CD4-positive, alpha-beta T cell treated with Interferon gamma for 1 hour (primary cell): ENCODE measurements at regions not wholly inside any gene's neighbourhood (a gene's known extent, or its start where the extent isn't known, plus 50 kb on each side); places are given as distances from the start of the nearest gene placed in this dataset.
A peak's percentile ranks its signal among the peaks of the same experiment; 100 is the strongest.

Source experiments
- DNase-seq: peaks from one replicate; pipeline ENCODE4 v3.0.0-alpha.2; 2020

DNA sequence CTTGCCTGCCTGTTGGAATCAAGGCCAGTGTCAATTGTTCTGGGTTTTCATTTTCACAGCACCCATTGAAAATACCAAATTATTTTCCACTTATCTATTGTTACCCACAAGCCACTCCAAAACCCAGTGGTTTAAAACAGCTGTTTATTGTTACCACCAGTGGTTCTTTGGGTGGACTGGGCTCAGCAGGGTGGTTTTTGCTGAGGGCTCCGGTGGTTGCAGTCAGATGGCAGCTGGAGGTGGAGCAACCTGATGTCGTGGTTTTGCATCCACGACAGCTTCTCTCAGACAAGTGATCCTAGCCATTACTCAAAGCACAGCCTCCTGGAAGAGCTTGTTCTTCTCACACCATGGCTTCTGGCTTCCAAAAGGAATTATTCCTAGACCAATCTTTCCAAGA lies 235.1 kb upstream of the ADARB2 start:
- no peak for DNase-seq

DNA sequence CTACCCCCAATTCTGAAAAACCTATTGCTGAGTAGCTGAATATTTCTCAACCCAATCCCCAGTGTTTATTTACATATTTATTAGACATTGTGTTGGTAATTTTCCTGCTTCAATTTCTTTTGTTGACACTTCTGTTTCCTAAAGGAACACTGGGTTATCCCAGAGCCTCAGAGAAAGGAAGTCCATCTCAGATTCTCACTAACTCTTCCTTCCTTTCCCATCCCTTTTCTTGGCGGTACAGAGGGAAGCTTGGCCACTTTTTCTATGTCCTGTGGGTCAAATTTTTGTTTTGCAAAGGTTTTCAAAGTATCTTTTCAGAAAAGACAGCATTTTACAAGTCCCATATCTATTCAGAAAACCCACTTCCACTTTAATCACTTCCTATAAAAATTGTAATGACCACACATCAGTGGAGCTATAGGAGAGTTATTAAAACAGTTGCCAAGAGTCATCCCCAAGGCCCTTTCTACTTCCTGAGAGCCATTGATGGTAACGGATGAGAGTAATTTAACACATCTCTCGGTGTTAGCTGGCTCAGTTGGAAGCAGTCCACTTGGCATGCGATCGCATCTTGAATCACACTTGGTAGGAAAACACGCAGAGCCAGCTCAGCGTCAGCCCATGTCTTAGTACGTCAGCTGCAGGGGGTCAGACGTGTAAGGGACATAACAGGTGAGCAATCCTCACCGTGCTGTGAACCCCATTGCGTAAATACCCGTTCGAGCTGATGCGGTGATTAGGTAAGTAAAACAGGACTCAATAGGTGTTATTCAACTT lies 231.1 kb upstream of the ADARB2 start:
- no peak for DNase-seq

DNA sequence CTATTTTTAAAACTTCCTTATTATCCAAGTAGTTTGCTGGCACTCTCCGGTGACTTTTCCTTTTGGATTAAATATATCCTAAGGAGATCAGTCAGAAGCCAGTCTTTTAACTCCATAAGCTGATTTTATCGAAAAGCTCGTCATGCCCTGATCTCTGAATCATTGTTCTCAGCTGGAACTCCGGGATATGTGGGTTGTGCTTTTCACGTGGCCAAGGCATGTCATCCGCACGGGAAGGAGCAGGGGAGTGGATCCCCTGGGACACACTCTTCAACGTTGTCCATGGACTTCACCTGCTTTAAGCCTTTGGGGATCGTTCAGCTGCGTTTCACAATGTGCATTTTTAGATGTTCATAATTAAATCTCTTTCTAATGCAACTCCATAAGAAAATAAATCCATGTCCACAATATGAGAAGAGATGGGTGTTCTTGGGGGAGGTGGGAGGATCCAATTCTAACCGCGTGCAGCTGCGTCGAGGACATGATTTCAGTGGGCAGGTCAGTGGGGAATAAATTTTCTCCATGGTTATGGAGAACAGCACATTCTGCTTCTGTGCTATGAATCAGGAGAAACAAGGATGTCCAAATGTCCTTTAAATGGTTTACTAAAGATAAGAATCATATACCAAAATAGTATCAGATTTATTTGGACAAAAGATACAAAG lies 229.5 kb upstream of the ADARB2 start:
- DNase-seq = no peak

DNA sequence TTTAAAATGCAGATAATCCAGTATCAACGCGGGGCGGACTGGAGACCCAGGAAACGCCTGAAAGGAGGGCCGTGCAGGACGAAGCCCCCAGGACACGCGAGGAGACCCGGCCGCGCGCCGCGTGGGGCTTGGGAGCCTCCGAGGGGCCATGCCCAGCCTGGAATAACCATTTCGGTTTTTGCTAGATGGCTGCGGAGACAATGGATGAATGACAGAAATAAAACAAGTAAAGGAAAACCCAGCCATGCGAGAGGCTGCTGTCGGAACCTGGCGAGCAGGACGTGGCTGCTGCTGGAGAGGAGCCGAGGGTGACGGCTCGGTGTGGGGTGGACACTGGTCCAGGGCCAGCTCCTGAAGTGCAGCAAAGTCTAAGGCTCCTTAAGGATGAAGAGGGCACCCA lies 227.2 kb upstream of the ADARB2 start:
- DNase-seq = no peak

DNA sequence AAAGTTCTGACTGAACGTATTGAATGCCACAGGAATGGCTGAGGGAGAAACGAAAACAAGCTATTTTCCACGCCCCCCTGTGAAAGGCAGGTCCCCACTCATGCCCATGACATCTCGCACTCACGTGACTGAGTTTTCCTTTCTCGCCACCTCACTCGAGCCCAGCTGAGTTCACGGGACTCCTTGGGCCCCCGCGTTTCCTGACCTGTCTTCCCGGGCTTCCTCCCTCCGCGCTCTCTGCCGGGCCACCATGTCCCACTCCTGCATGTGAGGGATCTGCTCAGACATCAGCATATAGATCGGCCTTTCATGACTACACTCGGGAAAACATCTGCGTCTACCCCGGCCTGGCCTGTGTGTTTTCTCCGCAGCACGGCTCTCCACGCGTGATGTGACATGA lies 226.0 kb upstream of the ADARB2 start:
- no peak for DNase-seq

DNA sequence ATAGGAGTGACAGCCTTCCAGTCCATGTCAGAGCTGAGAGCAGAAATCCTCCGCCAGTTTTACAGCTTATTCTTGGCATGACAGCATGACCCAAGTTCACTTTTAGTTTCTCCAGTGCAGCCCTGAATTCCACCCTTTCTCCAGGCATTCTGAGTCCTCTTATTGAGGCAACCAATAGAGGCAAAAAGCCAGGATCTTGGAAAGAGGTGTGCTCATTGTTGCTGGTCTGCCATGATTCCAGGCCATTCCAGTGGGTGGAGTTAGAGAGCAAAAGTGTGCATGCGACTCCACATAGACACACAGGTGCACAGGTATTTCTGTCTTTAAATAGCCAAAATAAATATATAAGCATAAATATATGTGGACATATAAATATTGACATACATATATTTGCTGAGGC lies 224.7 kb upstream of the ADARB2 start:
- no peak for DNase-seq

DNA sequence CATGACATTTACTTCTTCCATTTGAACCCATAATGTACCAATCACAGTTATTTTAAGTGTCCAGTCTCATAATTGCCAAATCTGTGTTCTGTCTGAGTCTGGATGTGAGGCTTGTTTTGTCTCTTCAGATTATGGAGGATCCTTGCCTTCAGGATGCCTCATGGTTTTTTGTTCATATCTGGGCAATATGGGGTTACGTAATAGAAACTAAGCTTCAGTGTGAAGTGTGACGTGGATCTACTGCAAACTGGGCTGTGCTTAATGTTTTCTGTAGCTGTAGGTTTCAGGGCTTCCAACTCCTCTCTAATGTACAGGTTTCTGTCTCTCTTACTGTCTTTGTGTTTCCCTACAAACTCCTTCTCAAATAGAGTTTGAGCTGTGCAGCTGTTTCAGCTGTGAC lies 223.7 kb upstream of the ADARB2 start:
- no peak for DNase-seq

DNA sequence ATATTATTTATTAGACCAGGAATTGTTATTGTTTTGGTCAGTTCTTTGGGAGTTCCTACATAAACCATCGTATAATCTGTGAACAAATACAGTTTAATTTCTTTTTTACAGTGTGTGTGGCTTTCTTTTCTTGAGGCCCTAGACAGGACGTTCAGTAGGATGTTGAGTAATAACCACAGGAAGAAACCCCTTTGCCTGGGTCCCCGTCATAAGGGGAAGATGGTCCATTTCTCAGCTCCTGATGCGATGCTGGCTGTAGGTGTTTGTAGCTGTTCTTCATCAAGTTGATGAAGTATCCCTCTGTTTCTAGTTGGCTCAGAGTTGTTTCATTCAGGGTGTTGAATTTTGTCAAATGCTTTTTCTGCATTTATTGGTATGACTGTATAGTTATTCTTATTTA lies 219.7 kb upstream of the ADARB2 start:
- no peak for DNase-seq

DNA sequence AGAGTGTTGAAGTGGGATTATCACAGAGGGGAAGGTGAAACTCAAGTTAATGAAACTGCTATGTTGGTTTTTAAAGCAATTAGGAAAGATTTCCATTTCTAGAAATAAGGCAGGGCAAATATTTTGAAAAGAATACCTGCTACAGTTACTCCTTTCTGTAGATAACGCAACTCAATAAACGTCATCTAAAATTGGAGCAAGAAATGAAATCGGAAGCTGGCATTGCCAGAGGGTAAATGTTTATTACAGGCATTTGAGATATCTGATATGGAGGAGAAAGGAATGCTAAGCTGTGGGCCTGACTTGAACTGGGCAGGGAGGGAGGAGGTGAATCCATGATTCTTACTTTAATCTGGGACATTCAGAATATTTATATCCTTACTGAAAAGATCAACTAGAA lies 217.0 kb upstream of the ADARB2 start:
- DNase-seq = no peak

DNA sequence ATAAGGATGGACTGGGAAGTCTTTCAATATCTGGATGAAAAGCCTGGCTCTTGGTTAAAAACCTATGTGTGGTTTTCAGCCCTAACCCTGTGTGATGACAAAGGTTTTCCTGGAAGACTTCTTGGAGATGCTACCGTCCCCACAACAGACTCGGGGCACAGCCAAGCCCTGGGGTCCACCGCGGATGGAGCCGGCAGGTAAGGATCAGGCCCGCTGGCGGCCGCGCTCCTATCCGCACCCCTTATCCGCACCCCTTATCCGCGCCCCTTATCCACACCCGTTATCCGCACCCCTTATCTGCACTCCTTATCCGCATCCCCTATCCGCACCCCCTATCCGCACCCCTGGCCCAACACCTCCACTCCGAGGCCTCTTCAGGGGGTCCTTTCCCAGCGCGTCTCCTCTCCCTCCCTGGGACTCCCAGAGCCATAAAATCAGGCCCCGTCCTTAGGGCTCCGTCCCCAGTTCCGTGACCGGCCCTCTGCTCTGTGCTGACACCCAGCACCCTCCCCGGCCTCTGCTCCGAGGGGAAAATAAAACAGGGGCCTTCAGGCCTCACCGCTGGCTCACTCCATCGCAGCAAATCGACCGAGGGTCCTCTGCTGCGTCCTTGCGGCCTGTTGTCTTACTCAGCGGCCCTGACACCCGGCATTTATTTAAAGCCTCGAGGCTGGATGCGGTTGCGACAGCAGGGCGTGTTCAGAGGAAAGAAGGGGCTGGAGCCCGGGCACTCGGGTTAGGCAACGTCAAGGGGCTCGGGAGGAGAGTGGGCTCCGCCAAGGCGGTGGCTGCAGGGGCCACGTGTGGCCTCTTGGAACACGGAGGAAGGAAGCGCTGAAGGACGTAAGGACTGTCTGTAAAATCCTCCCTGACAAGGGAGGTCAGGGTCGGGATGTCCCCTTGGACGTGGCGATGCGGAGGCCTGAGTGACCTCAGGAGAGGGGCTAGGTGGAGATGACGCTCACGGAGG lies 215.1 kb upstream of the ADARB2 start:
- DNase-seq = no peak

DNA sequence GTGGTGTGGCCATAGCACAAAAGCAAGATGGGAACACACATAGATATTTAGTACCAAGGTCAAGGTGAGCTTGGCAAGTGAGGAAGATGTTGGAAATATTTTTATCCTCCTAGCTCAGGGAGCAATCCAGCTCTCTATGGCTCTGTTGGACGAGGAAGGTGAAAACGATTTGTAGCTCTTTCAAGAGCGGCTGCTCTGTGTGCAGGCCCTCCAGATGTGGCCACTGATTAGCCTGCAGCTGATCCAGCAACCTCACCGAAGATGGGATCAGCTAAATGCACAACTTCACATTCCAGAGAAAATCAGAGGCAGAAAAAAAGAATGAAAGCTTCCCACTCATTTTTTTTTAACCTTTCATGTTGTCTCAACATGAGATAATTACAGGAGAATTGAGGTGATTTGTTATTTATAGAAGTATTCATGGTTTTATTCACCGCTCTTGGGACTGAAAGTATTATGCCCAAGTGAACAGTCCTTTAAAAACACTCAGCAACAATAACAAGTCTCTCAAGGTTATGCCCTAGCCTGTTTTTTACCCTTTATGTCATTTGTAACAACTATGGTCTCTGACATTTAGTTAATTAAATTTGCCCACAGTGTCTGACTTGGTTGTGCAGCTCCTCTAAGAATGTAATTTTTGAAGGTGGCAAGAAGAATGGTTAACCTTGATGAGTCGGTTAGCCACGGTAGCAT lies 213.6 kb upstream of the ADARB2 start:
- no peak for DNase-seq

DNA sequence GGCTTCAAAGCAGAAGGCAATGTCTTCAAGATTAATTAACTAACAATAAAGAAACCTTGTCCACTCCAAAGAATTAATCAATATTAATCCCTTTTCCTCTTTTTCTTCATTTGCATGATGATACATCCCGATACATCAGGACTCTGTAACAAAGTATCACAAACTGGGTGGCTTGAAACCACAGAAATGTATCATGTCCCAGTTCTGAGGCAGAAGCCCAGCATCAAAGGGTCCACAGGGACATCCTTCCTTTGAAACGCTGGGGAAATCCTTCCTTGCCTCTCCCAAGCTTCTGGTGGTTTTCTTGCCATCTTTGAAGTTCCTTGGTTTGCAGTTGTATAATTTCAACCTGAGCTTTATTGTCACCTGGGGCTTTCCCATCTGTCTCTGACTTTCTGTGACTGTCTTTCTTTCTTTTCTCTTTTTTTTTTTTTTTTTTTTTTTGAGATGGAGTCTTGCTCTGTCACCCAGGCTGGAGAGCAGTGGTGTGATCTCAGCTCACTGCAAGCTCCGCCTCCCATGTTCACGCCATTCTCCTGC lies 210.2 kb upstream of the ADARB2 start:
- DNase-seq = no peak

DNA sequence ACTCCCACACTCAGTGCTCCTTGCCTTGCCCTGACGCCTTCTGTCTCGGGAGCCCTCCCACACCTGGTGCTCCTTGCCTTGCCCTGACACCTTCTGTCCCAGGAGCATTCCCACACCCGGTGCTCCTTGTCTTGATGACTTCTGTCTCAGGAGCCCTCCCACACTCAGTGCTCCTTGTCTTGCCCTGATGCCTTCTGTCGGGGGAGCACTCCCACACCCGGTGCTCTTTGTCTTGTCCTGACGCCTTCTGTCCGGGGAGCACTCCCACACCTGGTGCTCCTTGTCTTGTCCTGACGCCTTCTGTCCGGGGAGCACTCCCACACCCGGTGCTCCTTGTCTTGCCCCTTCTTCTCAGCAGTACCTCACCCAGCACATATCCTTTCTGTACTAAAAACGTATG lies 207.2 kb upstream of the ADARB2 start:
- no peak for DNase-seq

DNA sequence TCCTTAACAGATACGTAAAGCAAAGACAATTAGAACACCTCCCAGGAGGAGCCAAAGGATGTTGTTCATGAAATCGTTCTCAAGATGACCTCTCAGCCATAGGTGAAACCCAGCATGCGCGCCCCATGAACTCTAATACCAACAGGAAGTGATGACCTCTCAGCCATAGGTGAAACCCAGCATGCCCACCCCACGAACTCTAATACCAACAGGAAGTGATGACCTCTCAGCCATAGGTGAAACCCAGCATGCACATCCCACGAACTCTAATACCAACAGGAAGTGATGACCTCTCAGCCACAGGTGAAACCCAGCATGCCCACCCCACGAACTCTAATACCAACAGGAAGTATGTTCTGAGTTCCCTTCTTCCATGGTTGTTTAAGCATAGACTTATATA lies 205.2 kb upstream of the ADARB2 start:
- DNase-seq = no peak

DNA sequence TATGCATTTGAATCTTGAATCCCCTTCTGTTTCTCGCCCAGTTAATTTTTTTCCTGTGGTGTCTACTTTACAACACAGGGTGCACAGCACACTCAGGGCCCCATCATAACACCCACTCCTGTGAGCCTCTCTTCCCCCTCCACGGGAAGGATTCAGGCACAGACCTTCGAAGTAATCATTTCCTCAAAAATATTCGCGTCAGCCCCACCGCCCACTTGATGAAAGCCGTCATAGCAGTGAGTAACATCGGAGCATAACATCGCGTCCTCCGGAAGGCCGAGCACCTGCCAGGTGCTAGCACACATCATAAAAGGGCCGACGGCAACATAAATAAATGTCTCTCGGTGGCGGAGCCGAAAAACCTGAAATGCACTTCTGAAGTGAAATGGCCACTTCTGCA lies 201.7 kb upstream of the ADARB2 start:
- peak; percentile 59 for DNase-seq

DNA sequence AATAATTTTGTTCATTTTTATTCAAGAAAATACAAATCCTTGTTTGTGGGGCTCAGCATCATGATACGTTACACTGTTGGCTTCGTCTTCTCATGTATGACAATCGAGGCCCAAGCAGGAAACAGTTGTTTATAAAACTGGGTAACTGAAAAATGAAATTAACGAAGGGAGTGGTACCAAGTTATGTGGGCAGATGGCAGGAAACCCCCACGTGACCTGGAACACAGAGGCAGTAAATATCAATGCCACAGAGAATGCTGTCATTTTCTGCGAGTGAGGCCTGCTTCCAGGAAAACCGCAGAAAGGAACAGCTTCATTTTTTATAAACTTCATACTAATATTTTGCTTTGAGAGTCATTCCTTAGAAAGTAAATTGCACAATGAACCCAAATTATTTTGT lies 201.0 kb upstream of the ADARB2 start:
- DNase-seq = peak; percentile 35

DNA sequence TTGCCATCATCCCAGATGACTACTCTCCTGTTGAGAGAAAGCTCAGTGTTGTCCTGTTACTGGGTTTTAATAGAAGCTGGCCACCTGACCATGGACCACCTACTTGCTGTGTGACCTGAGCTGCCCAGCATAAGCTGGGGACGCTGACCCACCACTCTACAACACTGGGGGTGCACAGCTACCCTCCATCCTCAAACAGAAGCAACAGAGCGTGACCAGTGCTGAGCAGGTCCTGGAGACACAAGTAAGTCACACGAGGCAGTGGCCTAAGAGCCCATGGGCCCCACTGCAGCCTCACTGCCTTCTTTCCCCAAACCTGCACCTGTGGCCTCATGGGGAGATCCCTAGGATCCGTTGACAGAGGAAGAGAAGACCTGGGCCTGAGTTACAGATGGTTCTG lies 198.6 kb upstream of the ADARB2 start:
- DNase-seq = no peak

DNA sequence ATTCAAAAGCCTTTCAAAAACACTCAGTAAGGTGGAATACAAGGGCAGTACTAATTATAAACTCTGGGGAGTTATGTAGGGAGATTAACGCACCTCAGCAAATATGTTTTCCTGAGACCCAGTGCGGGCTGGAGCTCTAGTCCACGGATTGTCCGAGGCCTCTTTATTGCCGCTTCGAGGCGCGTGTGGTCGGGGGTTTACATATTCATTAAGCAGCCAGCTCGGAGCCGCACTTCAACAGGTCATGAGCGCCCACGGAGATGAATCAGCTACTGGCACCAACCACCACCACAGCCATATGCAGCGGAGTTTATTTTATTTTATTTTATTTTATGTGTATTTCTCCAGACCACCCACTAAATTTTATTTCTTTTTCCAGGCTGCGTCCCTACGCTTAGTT lies 195.9 kb upstream of the ADARB2 start:
- DNase-seq = no peak

DNA sequence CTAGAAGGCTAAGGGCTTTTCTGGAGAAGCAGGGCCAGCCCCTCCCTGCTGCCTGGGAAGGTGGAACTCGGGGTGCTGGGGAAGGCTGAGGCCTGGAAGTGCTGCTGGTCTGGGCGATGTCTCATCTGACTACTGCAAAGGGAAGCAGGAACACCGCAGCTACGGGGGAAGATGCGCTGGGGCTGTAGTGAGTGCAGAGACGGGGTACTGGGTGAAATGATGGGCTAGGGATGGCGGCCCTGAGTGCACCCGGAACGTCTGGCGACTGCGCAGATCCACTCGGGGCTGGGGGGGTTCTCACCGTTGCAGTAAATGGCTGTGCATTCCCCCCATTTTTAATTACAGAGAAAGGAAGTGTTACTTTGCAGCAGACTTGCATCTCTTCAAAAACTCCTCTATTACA lies 195.4 kb upstream of the ADARB2 start:
- DNase-seq = no peak

DNA sequence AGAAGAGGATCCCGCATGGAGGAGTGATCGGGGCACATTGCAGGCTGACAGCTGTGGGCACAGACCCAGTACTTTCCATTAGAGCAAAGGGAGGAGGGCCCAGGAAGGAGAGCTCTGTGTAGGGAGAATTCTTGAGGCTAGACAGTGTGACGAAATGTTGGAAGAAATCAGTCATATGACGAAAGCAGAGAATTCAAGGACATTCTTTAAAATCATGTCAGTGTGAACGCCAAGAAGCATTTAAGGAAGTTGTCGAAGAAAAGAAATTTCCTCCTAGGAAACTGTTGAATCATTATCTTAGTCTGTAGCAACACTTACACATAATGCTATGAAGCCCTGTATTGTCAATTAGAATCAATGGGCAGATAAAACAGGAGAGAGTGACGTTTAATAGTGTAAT lies 191.3 kb upstream of the ADARB2 start:
- DNase-seq = no peak

DNA sequence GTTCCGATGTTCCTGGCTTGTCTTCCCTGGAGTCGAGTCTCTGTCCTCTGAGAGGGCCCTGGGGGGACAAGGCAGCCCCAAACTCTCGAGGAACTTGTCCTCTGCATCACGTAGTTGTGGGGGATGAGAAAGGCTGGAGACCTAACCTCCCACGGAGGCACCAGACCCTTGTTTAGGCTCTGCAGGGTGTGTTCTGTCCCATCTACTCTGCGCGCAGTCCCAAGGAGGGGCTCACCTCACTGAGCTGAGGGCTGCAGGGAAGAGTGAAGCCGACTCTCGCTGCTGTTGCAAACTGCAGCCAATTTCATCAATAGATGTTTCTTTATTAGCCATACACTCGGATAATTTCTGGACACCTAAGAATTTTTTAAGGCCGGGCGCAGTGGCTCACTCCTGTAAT lies 186.7 kb upstream of the ADARB2 start:
- DNase-seq = no peak

DNA sequence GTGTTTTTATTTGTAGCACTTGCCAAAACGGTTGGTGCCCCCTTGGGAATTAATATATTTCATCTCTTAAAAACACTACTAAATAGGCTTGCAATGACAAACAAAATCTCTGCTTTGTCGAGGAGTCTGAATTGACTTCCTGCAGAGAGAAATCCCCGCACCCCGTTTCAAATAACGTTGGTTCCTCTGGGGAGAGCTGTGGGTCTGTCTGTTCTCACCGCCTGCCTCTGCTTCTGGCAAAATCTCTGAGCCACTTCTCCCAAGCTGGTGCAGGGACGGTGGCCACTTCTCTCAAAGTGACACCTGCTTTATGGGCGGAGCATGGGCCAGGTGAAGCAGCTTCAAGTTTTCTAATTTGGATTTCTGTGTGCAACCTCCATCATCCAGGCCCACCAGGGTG lies 186.3 kb upstream of the ADARB2 start:
- no peak for DNase-seq

DNA sequence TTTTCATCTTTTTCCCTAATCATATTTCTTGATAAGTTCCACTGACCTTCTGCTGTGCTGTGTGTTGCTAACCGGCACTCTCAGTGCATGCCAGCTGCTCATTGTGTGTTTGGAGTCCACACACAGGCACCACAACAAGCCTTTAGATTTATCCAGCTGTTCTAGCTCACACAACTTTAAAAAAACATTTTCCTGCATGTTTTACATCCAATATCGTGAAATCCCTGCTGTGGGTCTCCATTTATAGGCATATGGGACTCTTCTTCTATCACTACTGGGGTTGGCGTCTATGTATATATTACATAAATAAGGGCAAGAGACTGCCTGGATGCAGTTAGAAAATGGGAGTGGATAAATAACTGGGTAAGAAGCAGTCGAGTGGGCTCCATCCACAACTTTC lies 183.6 kb upstream of the ADARB2 start:
- no peak for DNase-seq
